ENCODE measurements at regions not wholly inside any gene's neighbourhood (a gene's known extent, or its start where the extent isn't known, plus 50 kb on each side); places are given as distances from the start of the nearest gene placed in this dataset.

GRCh38 chr18:73835656-73836364, 311.8 kb downstream of the FBXO15 start:
- H3K36me3 ChIP-seq: no peaks in the 10 kb centered on the region
- H3K27ac ChIP-seq: no peak overlapping the region
- H3K4me3 ChIP-seq: no peak overlapping the region
- no peak for DNase-seq
- no peaks in the 10 kb centered on the region for H3K4me1 ChIP-seq
- H3K9me3 ChIP-seq (replicated peaks): no peaks in the 10 kb centered on the region
- no peaks in the 10 kb centered on the region for H3K27me3 ChIP-seq

GRCh38 chr18:73835039-73835438, 312.6 kb downstream of the FBXO15 start:
- Histone ChIP-seq H3K27ac (no peak overlapping the region), H3K9me3 (replicated peaks) (no peaks in the 10 kb centered on the region), H3K4me1 (no peaks in the 10 kb centered on the region), H3K36me3 (no peaks in the 10 kb centered on the region), H3K4me3 (no peak overlapping the region), H3K27me3 (no peaks in the 10 kb centered on the region)
- DNase-seq: no peak

- Histone ChIP-seq H3K4me1 (no peaks in the 10 kb centered on the region), H3K9me3 (replicated peaks) (no peaks in the 10 kb centered on the region), H3K36me3 (no peaks in the 10 kb centered on the region), H3K4me3 (no peak overlapping the region), H3K27ac (no peak overlapping the region), H3K27me3 (no peaks in the 10 kb centered on the region)
- DNase-seq: no peak
Observed at GRCh38 chr18:73831688-73832087, 315.9 kb downstream of the FBXO15 start.

- H3K4me3 ChIP-seq: no peak overlapping the region
Observed at GRCh38 chr18:73829146-73829545, 318.5 kb downstream of the FBXO15 start.

GRCh38 chr18:73827801-73828200, 319.8 kb downstream of the FBXO15 start:
- DNase-seq: no peak

More at GRCh38 chr18:73829146-73829545, 318.5 kb downstream of the FBXO15 start:
- Histone ChIP-seq H3K4me1 (no peaks in the 10 kb centered on the region), H3K36me3 (no peaks in the 10 kb centered on the region), H3K9me3 (replicated peaks) (no peaks in the 10 kb centered on the region), H3K27me3 (no peaks in the 10 kb centered on the region), H3K27ac (no peak overlapping the region)
- no peak for DNase-seq

GRCh38 chr18:73826098-73826497, 321.5 kb downstream of the FBXO15 start:
- H3K27ac ChIP-seq: no peak overlapping the region

More at GRCh38 chr18:73827801-73828200, 319.8 kb downstream of the FBXO15 start:
- H3K27ac ChIP-seq: no peak overlapping the region
- H3K4me3 ChIP-seq: no peak overlapping the region
- no peaks in the 10 kb centered on the region for H3K36me3 ChIP-seq
- H3K4me1 ChIP-seq: no peaks in the 10 kb centered on the region
- no peaks in the 10 kb centered on the region for H3K9me3 ChIP-seq (replicated peaks)
- H3K27me3 ChIP-seq: no peaks in the 10 kb centered on the region

GRCh38 chr18:73824671-73825070, 323.0 kb downstream of the FBXO15 start:
- no peaks in the 10 kb centered on the region for H3K9me3 ChIP-seq (replicated peaks)
- no peaks in the 10 kb centered on the region for H3K36me3 ChIP-seq
- H3K4me1 ChIP-seq: no peaks in the 10 kb centered on the region
- DNase-seq: no peak
- H3K27me3 ChIP-seq: no peaks in the 10 kb centered on the region
- H3K4me3 ChIP-seq: no peak overlapping the region
- no peak overlapping the region for H3K27ac ChIP-seq

More at GRCh38 chr18:73826098-73826497, 321.5 kb downstream of the FBXO15 start:
- Histone ChIP-seq H3K4me1 (no peaks in the 10 kb centered on the region), H3K9me3 (replicated peaks) (no peaks in the 10 kb centered on the region), H3K4me3 (no peak overlapping the region), H3K36me3 (no peaks in the 10 kb centered on the region), H3K27me3 (no peaks in the 10 kb centered on the region)
- no peak for DNase-seq

- H3K4me1 ChIP-seq: no peaks in the 10 kb centered on the region
- DNase-seq: no peak
- H3K36me3 ChIP-seq: no peaks in the 10 kb centered on the region
- no peak overlapping the region for H3K4me3 ChIP-seq
- no peaks in the 10 kb centered on the region for H3K27me3 ChIP-seq
- H3K27ac ChIP-seq: no peak overlapping the region
- no peaks in the 10 kb centered on the region for H3K9me3 ChIP-seq (replicated peaks)
Observed at GRCh38 chr18:73812423-73812822, 335.2 kb downstream of the FBXO15 start.

GRCh38 chr18:73807551-73808192, 340.0 kb downstream of the FBXO15 start:
- no peak overlapping the region for H3K27ac ChIP-seq
- DNase-seq: no peak
- H3K27me3 ChIP-seq: no peaks in the 10 kb centered on the region
- no peaks in the 10 kb centered on the region for H3K36me3 ChIP-seq
- H3K4me1 ChIP-seq: no peaks in the 10 kb centered on the region
- no peak overlapping the region for H3K4me3 ChIP-seq
- H3K9me3 ChIP-seq (replicated peaks): no peaks in the 10 kb centered on the region

- H3K36me3 ChIP-seq: no peaks in the 10 kb centered on the region
- no peaks in the 10 kb centered on the region for H3K9me3 ChIP-seq (replicated peaks)
- no peak overlapping the region for H3K27ac ChIP-seq
- DNase-seq: no peak
- H3K4me1 ChIP-seq: no peaks in the 10 kb centered on the region
- no peak overlapping the region for H3K4me3 ChIP-seq
- no peaks in the 10 kb centered on the region for H3K27me3 ChIP-seq
Observed at GRCh38 chr18:73805991-73806390, 341.6 kb downstream of the FBXO15 start.

GRCh38 chr18:73797419-73797818, 350.2 kb downstream of the FBXO15 start:
- no peak for DNase-seq
- H3K9me3 ChIP-seq (replicated peaks): no peaks in the 10 kb centered on the region
- no peak overlapping the region for H3K27ac ChIP-seq
- H3K4me1 ChIP-seq: no peaks in the 10 kb centered on the region
- H3K27me3 ChIP-seq: no peaks in the 10 kb centered on the region
- no peak overlapping the region for H3K4me3 ChIP-seq
- H3K36me3 ChIP-seq: no peaks in the 10 kb centered on the region

GRCh38 chr18:73793386-73793785, 354.2 kb downstream of the FBXO15 start:
- no peak for DNase-seq
- no peaks in the 10 kb centered on the region for H3K36me3 ChIP-seq
- no peaks in the 10 kb centered on the region for H3K9me3 ChIP-seq (replicated peaks)
- H3K4me3 ChIP-seq: no peak overlapping the region
- H3K4me1 ChIP-seq: no peaks in the 10 kb centered on the region
- no peak overlapping the region for H3K27ac ChIP-seq
- H3K27me3 ChIP-seq: no peaks in the 10 kb centered on the region

GRCh38 chr18:73791081-73791480, 356.6 kb downstream of the FBXO15 start:
- Histone ChIP-seq H3K36me3 (no peaks in the 10 kb centered on the region), H3K9me3 (replicated peaks) (no peaks in the 10 kb centered on the region), H3K27ac (no peak overlapping the region), H3K4me3 (no peak overlapping the region), H3K27me3 (no peaks in the 10 kb centered on the region), H3K4me1 (no peaks in the 10 kb centered on the region)
- DNase-seq: no peak

GRCh38 chr18:73790587-73790986, 357.0 kb downstream of the FBXO15 start:
- Histone ChIP-seq H3K27me3 (no peaks in the 10 kb centered on the region), H3K4me1 (no peaks in the 10 kb centered on the region), H3K4me3 (no peak overlapping the region), H3K9me3 (replicated peaks) (no peaks in the 10 kb centered on the region), H3K36me3 (no peaks in the 10 kb centered on the region), H3K27ac (no peak overlapping the region)
- DNase-seq: no peak

GRCh38 chr18:73787316-73787715, 360.3 kb downstream of the FBXO15 start:
- DNase-seq: no peak
- no peaks in the 10 kb centered on the region for H3K9me3 ChIP-seq (replicated peaks)
- no peak overlapping the region for H3K4me3 ChIP-seq
- H3K27ac ChIP-seq: no peak overlapping the region
- no peaks in the 10 kb centered on the region for H3K36me3 ChIP-seq
- H3K4me1 ChIP-seq: no peaks in the 10 kb centered on the region
- no peaks in the 10 kb centered on the region for H3K27me3 ChIP-seq

- Histone ChIP-seq H3K27me3 (no peaks in the 10 kb centered on the region), H3K36me3 (no peaks in the 10 kb centered on the region), H3K9me3 (replicated peaks) (no peaks in the 10 kb centered on the region), H3K4me3 (no peak overlapping the region), H3K4me1 (no peaks in the 10 kb centered on the region), H3K27ac (no peak overlapping the region)
- no peak for DNase-seq
Observed at GRCh38 chr18:73785300-73785699, 362.3 kb downstream of the FBXO15 start.

All from SJCRH30 (cell line).